CD4-positive, alpha-beta T cell treated with Interleukin-17A for 1 hour (primary cell): ENCODE measurements at regions not wholly inside any gene's neighbourhood (a gene's known extent, or its start where the extent isn't known, plus 50 kb on each side); places are given as distances from the start of the nearest gene placed in this dataset.

Experiments used
- DNase-seq: peaks from one replicate; pipeline ENCODE4 v3.0.0-alpha.2; 2020

DNA sequence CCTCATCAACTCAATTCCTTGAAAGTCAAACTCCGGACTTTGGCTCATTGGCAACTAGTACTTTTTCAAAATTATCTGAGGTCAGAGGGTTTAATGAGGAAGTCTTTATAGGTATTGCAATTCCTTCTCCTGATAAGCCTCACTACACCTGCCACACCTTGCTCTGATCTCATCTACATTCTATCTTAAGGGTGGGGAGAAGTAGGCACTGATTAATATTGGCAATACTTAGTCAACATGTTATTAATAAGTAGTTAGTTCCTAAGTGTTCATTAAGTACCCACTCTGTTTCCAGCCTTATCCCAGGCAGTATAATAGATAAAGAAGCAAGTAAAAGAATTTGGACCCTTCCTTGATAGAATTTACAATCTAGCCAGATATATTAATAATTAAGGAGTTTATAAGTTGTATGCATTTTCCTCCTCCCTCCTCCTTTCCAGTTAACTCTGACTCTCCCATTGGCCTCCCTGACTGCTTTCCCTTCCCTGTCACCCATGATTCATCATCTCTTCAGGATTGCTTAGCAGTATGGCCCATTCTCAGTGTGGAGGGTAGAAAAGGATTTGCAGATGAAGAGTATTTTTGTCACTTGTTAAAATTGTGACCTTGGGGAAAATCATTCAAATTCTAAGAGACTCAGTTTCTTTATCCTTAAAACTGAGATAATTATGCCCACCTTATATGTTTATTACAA lies 231.0 kb upstream of the ATP2B1 start:
- DNase-seq: no peak

DNA sequence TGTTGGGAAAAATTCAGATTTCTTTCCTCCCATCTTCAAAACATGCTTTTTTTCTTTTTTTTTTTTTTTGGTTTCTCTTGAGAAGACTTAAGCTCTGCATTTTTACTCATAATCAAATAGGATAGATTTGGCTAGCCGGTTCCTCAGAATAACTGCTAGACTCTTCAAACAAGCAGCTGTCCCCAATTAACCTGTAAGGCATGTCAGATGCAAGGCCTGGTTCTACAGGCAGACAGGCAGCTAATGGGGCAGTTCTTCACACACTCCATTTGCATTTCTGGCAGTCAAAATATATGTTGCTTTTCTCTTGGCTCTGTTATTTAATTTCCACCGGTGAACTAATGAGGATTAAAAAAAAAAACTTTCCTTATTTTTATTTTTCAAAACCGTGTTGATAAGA lies 228.0 kb upstream of the ATP2B1 start:
- DNase-seq: no peak

DNA sequence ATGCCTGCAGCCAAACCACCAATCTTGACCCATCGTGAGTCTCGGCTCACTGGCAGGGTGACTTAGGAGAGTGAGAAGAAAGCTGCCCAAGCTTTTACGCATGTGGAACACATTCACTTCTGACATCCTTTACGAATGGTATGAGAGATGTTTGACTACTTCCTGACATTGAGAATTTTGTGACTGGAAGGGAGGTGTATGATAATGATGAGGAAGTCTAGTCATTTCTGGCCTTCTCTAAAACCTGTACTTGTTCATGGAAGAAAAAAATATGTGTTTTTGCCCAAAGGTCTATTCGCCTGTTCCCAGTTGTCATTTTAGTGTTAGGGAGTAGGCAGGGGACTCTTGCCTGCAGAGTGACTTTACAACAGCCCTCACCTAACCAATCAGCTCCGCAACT lies 227.2 kb upstream of the ATP2B1 start:
- DNase-seq: no peak

DNA sequence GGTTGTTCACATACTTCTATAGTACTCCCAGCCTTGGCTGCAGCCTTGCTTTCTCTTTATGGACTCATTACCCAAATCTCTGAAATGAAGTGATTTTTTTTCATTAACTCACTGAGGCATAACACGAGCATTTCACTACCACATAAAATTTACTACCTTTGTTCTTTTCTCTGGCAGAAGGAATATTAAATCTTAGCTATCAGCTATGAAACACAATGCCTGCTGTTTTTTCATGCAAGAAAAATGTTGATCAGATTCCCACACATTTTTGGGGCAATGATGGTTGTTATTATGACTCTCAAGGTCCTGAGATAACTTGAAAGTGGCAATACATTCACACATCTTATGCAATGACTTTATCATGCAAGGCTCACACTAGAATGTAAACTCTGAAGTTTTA lies 225.3 kb upstream of the ATP2B1 start:
- DNase-seq: no peak

DNA sequence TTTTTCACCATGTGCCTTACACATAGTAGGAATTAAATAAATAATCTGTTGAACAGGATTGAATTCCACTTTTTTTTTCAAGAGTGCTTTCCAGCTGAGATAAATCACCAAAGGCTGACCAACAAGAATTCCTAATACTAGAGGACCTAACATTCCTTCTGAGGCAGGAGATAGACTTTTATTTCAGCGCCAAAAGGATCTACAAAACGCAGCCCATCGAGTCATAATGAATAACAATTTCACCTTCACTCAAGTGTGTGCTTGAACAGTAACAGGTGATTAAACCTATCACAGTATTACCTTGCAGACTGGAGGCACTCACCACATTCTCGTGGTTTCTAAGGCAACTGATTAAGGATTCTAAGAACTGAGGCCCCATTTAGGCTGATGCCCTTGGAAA lies 224.3 kb upstream of the ATP2B1 start:
- no peak for DNase-seq

DNA sequence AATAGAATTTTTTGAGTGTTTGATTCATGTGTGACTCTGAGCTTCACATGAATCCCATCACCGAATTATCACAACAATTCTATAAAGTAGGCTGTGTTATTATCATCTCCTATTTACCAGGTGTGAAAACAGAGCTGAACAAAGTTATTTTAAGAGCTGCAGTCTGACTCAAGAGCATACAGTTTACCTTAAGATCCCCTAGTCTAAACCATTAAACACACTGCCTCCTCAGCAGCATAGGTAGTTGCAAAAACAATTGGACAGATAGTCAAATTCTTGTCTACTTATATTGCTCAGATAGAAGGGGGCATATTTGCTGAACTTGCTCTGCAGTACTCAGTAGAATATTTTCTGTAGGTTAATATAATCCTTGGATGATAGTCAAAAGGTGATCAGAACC lies 219.8 kb upstream of the ATP2B1 start:
- no peak for DNase-seq

DNA sequence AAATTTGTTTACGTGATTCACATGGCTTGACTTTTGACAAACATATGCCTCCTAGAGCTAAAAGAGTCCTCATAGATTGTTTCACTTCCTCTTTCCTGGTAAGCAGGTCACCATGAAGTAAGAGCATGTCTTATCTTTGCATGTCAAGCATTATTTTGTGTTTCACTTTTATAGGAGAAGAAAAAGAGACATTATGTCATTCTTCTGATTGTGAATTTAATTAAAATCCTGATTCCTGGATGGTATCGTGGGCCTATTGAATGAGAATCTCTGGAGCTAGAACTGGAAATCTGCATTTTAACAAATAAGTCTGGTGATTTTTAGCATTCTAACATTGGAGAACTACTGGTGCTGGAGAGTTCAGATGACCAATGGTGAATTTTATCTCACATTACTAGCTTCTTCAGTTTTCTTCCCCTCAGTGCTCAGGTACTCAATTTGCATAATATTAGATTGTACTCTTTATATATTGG lies 218.6 kb upstream of the ATP2B1 start:
- DNase-seq: peak; percentile 29

DNA sequence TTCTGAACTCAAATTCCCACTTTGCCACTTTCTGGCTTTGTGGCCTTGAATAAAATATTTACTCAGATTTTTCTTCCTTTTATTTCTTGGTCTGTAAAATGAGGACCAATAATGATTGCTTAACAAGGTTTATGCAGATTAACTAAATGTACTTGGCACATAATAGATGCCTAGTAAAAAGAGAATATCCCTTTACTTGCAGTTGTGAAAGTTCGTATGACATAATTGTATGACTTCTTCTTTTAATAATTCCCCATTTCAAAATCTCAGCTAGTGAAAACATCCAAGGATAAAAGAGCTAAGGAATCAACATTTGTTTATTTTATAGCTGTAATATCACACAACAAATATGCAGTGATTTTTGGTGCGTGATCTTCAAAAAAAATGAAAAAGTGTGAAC lies 215.6 kb upstream of the ATP2B1 start:
- DNase-seq: no peak

DNA sequence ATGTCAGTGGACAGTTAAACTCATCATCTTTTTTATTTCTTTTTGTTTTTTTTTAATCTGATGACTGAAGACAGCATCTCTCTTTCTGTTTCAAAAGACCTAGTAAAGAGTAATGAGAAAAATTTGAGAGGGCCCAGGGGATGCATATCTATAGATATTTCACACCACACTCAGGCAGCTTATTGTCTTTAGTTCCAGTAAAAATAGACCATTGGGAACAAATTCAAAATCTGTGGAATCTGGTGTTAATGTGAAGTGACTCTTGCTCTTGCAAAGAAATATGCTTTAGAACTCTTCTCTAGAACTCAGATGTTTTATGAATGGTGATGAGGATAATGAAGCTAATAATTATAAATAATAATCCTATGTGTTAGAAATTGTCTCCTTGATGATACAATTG lies 214.5 kb upstream of the ATP2B1 start:
- no peak for DNase-seq

DNA sequence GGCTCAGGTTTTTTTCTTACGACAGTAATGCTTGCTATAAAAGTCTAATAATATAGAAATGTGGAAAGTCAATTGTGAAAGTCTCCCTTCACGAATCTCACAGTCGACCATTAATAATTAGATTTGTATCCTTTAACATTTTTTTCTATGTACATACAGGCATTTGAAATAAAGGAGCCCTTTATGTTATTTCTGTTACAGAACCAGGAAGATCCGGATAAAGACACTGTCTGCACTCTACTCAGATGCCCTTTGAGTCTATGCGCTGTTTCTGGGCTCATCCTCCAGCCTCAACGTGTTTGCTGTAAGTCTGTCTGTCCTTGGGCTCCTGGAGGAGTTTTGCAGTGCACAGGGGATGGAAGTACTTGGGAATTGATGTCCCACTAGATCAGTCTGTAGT lies 212.2 kb upstream of the ATP2B1 start:
- DNase-seq: no peak

DNA sequence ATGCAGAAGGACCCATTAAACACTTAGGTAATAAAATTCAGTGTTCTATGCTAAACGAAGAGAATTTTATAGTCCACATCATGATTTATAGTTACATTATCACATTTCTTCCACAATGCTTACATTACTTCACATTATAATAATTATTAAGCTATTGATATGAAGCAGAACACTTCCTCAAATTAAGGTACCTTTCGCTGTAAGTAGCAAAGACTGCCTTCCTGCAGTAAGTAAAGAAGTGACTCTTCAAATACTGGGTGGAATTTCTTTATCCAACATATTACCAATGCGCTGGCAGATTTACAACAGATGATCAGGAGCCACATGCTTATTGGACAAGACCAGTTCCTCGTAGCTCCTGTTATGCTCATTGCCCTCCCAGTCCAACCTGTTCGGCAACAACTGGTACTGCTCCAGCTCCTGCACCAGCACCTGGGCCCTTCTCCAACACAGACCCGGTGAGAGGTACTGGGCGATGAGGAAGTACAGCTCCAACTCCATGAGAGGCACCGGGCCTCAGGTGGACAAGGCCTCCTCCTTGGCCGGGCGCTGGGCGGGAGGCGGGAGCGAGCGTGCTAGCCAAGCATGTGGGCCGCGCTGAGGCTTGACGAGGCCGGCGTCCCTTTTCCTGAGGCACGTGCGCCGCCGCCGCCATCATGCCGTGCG lies 210.7 kb upstream of the ATP2B1 start:
- DNase-seq: no peak

DNA sequence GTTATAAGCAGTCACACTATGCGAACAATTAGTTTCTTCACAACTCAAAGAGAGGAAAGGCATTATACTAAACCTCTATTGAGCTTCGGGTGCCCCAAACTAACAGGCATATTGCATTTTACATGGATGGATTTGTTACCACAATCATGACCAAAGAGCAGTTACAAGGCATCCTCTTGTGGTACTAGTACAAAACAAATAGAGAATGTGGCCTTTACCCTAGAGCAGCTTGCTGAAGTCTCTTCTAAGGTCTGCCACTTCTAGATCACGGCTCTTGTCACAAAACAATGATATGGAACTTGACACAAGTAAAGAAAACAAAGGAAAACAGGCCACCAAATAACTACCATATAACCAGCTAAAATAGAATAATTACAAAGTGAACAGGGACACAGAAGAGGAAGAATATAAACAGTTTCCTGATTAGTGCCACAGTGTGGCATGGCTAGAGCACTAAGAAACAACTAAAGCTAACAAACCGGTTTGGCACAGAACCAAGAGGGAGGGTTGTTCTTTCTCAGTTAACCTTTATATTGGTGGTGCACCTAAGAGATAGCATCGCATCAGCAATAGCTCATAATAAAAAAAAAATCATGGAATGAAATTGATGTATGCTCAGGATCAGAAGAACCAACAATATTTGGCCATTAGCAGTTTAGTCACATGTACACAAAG lies 209.7 kb upstream of the ATP2B1 start:
- DNase-seq: no peak

DNA sequence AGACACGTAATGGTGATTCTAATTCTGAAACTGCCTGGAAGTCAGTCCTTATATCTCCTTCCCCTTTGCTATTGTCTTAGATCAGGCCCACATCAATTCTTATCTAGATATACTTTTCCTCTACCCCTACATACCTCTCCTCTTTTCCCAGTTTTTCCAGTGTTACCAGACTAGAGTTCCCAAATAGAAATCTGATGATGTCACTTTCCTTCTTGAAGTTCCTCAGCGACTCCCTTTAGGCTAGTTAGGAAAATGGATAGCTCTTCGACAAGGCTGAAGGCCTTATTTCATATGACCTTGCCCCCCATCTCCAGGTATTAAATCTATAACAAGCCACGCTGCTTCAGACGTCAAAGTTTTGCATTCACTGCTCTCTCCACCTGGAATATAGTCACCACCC lies 201.1 kb upstream of the ATP2B1 start:
- DNase-seq: no peak

DNA sequence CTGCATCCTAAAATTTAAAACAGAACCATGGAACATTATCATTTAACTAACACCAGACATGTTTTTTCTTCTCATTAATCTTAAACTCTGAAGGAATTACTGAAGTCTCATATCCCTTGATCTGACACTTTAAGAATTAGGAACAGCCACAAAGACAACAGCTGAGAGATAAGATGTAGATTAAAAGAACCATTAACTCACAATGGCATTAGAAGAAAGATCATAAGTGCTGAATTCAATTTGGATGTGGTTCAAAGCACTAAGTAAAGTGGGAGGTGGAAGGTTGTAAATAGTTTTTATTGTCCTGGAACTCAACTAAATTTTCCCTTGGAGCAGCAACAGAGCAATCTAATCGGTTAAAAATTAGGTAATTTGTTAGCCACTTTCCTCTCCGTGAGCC lies 199.0 kb upstream of the ATP2B1 start:
- no peak for DNase-seq

DNA sequence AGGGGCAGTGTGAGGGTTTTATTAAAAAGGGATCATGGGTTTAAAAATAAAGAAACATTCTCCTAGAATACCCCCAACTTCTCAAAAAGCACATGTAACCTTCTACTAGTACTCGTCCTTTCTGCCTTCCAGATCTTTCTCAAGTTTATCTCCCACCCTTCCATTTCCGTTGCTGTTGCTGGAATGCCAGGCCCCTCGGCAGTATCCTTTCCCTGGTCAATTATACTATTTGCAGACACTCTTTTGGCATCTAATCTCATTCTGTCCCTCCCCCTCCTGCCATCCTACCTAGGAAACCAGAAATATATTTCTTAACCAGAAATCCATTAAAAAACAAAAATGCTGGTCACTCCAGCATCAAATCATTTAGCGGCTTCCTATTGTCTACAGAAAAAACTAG lies 198.2 kb upstream of the ATP2B1 start:
- DNase-seq: no peak

DNA sequence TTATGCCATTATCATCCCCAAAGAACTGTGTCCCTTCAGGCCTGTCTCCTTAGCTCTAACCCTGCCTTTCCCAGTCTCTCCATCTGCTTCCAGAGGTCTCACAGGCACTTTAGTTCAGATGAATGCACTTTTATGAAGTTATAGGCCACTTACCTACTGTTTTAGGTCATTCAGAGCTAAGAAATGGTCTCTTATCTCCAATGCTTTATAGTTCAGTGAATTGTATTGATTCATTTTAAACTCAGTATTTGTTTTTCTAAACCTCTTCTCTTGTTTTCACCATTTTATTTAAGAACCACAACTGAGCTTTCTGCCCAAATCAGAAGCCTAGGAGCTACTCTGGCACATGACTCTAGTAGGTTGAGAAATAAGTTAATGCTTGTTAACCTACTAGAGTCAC lies 197.5 kb upstream of the ATP2B1 start:
- DNase-seq: no peak

DNA sequence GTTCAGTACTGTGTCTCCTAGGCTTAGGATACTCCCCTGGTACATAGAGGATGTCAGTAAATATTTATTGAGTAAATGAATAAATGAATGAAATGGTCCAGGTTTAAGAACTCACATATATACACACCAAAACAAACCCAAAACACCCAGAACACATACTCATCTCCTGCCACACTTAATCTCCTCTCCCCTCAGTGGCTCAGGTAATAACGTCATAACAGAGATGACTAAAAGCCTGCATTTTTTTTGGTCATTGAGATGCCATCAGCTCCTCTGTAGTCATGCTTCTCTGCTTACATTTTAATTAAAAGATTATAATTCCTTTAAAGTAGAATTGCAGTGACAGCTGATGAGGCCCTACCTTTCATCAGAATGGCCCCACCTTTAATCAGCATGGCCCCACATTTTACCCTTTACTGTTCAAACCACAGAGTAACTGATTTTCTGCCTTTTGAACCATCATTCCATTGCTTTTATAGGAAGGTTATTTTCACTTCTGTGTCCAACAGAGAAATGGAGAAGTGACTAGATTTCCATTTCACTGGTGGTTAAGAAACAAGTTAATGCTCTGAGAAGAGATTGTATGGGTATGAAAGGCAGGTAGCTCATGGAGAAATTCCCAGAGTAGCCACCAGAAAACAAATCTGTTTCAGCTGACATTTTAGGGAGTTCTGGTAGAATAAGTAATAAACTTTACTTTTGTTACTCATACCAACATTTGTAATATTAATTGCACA lies 193.4 kb upstream of the ATP2B1 start:
- DNase-seq: no peak

DNA sequence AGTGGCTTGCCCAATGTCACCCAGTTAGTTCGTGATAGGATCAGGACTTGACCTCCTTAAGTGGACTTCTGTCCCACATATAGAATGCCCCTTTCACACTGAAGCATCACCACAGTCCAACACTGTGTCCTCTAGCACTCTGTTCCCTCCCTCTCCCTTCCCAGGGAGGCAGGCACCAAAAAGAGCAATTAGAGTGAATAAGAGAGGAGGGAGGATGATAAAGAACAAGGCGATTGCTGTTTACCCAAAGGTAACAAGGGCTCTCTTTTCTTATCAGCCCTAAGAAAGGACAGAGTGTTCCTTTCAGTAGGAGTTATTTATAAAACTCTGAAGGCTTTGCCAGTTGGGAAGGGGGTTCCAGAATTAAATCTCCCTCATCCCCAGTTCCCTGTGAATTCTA lies 192.7 kb upstream of the ATP2B1 start:
- DNase-seq: no peak

DNA sequence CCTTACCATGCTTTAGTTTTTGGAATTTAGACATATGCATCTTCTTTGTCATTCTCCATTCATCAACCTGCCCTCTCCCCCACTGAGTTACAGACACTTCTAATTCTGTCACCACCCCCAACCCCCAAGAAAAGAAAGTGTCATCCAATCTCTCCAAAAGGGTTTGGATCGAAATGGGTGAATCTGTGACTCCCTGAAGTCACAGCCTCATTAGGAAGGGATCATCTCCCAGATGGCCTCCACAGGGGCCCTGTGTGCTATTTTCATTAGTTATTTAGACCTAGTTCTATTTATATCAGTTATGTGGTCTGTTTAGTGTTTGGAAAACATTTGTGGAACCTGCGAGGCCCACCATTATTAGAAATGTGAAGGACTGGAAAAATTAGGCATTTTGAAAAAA lies 191.0 kb upstream of the ATP2B1 start:
- no peak for DNase-seq

DNA sequence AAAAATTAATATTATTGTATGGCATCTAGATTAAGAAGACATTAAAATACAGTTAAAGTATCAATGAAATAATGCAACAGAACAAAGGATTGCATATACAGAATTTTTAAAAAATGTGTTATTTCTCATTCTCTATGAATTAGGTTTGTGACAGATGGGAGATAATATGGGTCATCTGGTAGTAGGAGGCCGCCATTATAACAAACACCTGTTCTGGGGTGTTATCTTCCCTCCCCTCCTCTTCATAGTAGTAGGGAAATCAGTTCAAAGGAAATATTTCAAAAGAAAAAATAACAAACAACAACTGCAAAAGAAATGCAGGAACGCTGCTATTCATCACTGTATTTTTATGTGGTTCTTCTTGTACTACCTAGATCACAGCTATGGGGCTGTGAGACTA lies 187.0 kb upstream of the ATP2B1 start:
- no peak for DNase-seq

DNA sequence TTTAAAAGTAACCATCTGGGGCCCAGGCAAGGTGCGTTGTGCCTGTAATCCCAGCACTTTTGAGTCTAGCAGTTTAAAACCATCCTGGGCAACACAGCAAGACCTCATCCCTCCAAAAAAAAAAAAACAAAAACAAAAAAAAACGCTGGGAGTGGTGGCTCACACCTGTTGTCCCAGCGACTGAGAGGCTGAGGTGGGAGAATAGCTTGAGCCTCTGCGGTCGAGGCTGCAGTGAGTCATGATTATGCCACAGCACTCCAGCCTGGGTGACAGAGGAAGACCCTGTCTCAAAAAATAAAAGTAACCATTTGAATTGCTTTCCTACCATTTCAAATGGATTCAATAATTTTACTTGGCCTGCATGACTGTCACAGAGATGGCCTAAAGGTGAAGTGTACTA lies 186.5 kb upstream of the ATP2B1 start:
- no peak for DNase-seq

DNA sequence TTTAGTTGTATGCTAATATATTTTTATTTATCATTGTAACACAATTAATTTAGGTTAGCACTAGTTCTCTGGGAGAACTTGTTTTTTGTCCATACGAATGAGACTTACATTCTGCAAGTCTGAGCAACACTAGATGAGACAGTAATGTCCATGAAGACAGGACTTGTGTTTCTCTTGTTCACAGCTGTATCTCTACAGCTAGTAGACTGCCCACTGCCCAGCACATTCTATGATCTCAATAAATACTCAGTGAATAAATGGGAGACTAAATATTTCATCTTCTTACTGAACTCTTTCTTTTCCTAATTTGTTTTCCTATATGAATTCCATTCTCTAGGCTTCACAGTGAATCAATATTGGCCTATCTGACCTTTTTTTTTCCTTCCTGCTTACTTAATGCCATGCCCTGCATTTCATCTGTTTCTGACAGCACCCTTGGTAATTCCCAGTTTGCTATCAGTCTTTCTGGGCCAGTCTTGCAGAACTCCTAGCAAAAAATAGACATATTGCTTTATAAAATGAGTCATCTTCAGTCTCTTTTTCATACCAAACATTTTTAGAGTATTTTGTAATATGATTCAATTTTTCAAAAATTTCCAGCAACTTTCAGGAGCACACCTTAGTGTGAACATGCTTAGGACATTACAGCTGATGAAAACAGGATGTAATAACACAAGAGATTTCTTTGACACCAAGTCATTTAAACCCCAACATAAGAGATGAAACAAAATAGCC lies 185.5 kb upstream of the ATP2B1 start:
- DNase-seq: no peak

DNA sequence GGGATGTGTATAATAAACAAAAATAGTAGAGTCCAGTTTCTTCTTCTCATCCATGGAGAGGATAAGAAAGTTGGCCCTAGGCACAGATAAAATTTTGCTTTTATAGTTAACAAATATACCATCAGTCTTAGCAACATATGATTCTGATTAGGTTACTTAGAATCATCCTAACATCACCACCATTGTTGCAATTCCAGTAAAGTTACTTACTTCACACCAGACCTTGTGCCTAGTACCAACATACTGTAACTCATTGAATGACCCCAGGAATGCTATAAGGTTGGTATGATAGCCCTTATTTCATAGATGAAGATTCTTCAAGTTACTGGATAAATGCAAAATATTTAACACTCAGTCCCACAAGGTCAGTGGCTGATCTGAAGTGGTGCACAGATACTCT lies 183.8 kb upstream of the ATP2B1 start:
- no peak for DNase-seq
